ENCODE measurements at regions not wholly inside any gene's neighbourhood (a gene's known extent, or its start where the extent isn't known, plus 50 kb on each side); places are given as distances from the start of the nearest gene placed in this dataset.

- 16 to 41% methylated on average over 7 of the region's 7 CpGs for WGBS, 2 donors
- intact Hi-C loops (cut with DNase I; ENCODE audit: low total_unique reads): no loop called here
- no peak overlapping the region for H3K4me3 ChIP-seq (ENCODE audit: low read depth, poor library complexity, severe bottlenecking)
- TF ChIP-seq CTCF (IDR thresholded peaks at IDR 0.05) (no peak), POLR2A (IDR thresholded peaks at IDR 0.05) (no peak)
- DNase-seq (ENCODE audit: low spot score in 2 of 2): no peak
Measured at GRCh38 chr10:29921071-29921446, 138.3 kb downstream of the JCAD start.

GRCh38 chr10:29920408-29921070, 138.8 kb downstream of the JCAD start:
- TF ChIP-seq POLR2A (IDR thresholded peaks at IDR 0.05): no peak
- TF ChIP-seq CTCF (IDR thresholded peaks at IDR 0.05): no peak
- intact Hi-C loops (cut with DNase I; ENCODE audit: low total_unique reads): no loop called here
- 53 to 57% methylated on average over 9 of the region's 9 CpGs for whole genome bisulfite sequencing, 2 donors
- H3K4me3 ChIP-seq (ENCODE audit: low read depth, poor library complexity, severe bottlenecking): no peak overlapping the region
- DNase-seq (ENCODE audit: low spot score in 2 of 2): no peak

GRCh38 chr10:29918623-29919400, 140.6 kb downstream of the JCAD start:
- H3K4me3 ChIP-seq (ENCODE audit: low read depth, poor library complexity, severe bottlenecking): no peak overlapping the region
- DNase-seq (ENCODE audit: low spot score in 2 of 2): no peak
- WGBS, 2 donors: 58 to 93% methylated on average over 3 of the region's 3 CpGs
- intact Hi-C loops (cut with DNase I; ENCODE audit: low total_unique reads): no loop called here
- TF ChIP-seq POLR2A (IDR thresholded peaks at IDR 0.05) (no peak), CTCF (IDR thresholded peaks at IDR 0.05) (no peak)

- no peak for DNase-seq (ENCODE audit: low spot score in 2 of 2)
- TF ChIP-seq CTCF (IDR thresholded peaks at IDR 0.05) (no peak), POLR2A (IDR thresholded peaks at IDR 0.05) (no peak)
- 80 to 81% methylated on average over 4 of the region's 4 CpGs for WGBS, 2 donors
- intact Hi-C loops (cut with DNase I; ENCODE audit: low total_unique reads): no loop called here
- no peak overlapping the region for H3K4me3 ChIP-seq (ENCODE audit: low read depth, poor library complexity, severe bottlenecking)
Measured at GRCh38 chr10:29917311-29917710, 142.1 kb downstream of the JCAD start.

GRCh38 chr10:29916669-29917068, 142.7 kb downstream of the JCAD start:
- no peak for TF ChIP-seq CTCF (IDR thresholded peaks at IDR 0.05)
- no peak for TF ChIP-seq POLR2A (IDR thresholded peaks at IDR 0.05)
- WGBS, 2 donors: 84% methylated on average over 4 of the region's 4 CpGs

More at GRCh38 chr10:29916669-29917068, 142.7 kb downstream of the JCAD start:
- H3K4me3 ChIP-seq (ENCODE audit: low read depth, poor library complexity, severe bottlenecking): no peak overlapping the region
- intact Hi-C loops (cut with DNase I; ENCODE audit: low total_unique reads): no loop called here
- no peak for DNase-seq (ENCODE audit: low spot score in 2 of 2)

Data from lower leg skin (tissue), 4 donors.